ENCODE measurements at regions not wholly inside any gene's neighbourhood (a gene's known extent, or its start where the extent isn't known, plus 50 kb on each side); places are given as distances from the start of the nearest gene placed in this dataset.

- TF ChIP-seq EP300 (conservative IDR thresholded peaks at IDR 0.05; ENCODE audit: poor library complexity, severe bottlenecking) (no peak), MXI1 (conservative IDR thresholded peaks at IDR 0.05; ENCODE audit: poor library complexity, severe bottlenecking) (no peak)
- TF ChIP-seq, protein P1, sequence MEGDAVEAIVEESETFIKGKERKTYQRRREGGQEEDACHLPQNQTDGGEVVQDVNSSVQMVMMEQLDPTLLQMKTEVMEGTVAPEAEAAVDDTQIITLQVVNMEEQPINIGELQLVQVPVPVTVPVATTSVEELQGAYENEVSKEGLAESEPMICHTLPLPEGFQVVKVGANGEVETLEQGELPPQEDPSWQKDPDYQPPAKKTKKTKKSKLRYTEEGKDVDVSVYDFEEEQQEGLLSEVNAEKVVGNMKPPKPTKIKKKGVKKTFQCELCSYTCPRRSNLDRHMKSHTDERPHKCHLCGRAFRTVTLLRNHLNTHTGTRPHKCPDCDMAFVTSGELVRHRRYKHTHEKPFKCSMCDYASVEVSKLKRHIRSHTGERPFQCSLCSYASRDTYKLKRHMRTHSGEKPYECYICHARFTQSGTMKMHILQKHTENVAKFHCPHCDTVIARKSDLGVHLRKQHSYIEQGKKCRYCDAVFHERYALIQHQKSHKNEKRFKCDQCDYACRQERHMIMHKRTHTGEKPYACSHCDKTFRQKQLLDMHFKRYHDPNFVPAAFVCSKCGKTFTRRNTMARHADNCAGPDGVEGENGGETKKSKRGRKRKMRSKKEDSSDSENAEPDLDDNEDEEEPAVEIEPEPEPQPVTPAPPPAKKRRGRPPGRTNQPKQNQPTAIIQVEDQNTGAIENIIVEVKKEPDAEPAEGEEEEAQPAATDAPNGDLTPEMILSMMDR (IDR thresholded peaks at IDR 0.05; ENCODE audit: poor library complexity, severe bottlenecking), result peak; percentile 18
- no peaks in the 10 kb centered on the region for H3F3A ChIP-seq (ENCODE audit: insufficient read depth, low read length, poor library complexity, severe bottlenecking)
- no peak overlapping the region for H3K4me2 ChIP-seq (ENCODE audit: low read length)
- H3K27ac ChIP-seq (ENCODE audit: low read length), result no peak overlapping the region
- no peak overlapping the region for H3K4me3 ChIP-seq (ENCODE audit: low read length)
- no peaks in the 10 kb centered on the region for H3K79me2 ChIP-seq (replicated peaks; ENCODE audit: insufficient read depth, low read length)
- no peak overlapping the region for H2AFZ ChIP-seq (ENCODE audit: low read depth, low read length)
- no peaks in the 10 kb centered on the region for H3K36me3 ChIP-seq (ENCODE audit: insufficient read depth, low read length)
- H3K27me3 ChIP-seq (ENCODE audit: insufficient read depth, low read depth, low read length), result no peaks in the 10 kb centered on the region
- H3K9me3 ChIP-seq (ENCODE audit: low read length), result no peaks in the 10 kb centered on the region
- H3K9ac ChIP-seq (ENCODE audit: low read length), result no peak overlapping the region
- no peaks in the 10 kb centered on the region for H3K9me2 ChIP-seq (ENCODE audit: insufficient read depth, low read length)
- H4K20me1 ChIP-seq (ENCODE audit: insufficient read depth), result no peaks in the 10 kb centered on the region
Measured at GRCh38 chr5:92916036-92916435, 665.0 kb downstream of the NR2F1-AS1 start.

DNA sequence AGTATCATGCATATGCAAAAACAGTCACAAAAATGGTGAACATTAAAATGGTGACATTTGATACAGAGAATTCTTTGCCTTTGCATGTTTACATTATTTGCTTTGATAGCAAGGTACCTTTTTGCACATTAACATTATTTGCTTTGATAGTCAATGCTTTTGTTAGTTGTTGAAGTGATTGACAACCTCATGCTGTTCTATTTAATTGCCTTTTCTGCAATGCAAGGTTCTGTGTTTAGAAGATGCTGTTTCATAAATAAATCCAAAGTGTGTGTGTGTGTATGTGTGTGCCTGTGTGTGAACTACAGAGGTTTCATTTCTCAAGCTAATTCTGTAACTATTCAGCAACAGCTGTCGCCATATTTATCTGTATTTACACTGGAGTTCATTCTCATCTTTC lies 668.7 kb downstream of the NR2F1-AS1 start:
- no peak overlapping the region for H3K27ac ChIP-seq (ENCODE audit: low read length)
- H3K79me2 ChIP-seq (replicated peaks; ENCODE audit: insufficient read depth, low read length), result no peaks in the 10 kb centered on the region
- no peaks in the 10 kb centered on the region for H3K9me2 ChIP-seq (ENCODE audit: insufficient read depth, low read length)
- no peak overlapping the region for H3K4me3 ChIP-seq (ENCODE audit: low read length)
- no peaks in the 10 kb centered on the region for H3K27me3 ChIP-seq (ENCODE audit: insufficient read depth, low read depth, low read length)
- no peaks in the 10 kb centered on the region for H3K36me3 ChIP-seq (ENCODE audit: insufficient read depth, low read length)
- TF ChIP-seq POLR2AphosphoS5 (IDR thresholded peaks at IDR 0.05) (peak; percentile 15), MXI1 (conservative IDR thresholded peaks at IDR 0.05; ENCODE audit: poor library complexity, severe bottlenecking) (no peak)
- H3K9me3 ChIP-seq (ENCODE audit: low read length), result no peaks in the 10 kb centered on the region
- H4K20me1 ChIP-seq (ENCODE audit: insufficient read depth), result no peaks in the 10 kb centered on the region
- H3K4me2 ChIP-seq (ENCODE audit: low read length), result no peak overlapping the region
- no peak overlapping the region for H2AFZ ChIP-seq (ENCODE audit: low read depth, low read length)
- H3K9ac ChIP-seq (ENCODE audit: low read length), result no peak overlapping the region
- no peaks in the 10 kb centered on the region for H3F3A ChIP-seq (ENCODE audit: insufficient read depth, low read length, poor library complexity, severe bottlenecking)

- H3K9ac ChIP-seq (ENCODE audit: low read length), result no peak overlapping the region
- no peaks in the 10 kb centered on the region for H3K27me3 ChIP-seq (ENCODE audit: insufficient read depth, low read depth, low read length)
- no peaks in the 10 kb centered on the region for H3K36me3 ChIP-seq (ENCODE audit: insufficient read depth, low read length)
- no peaks in the 10 kb centered on the region for H3K9me2 ChIP-seq (ENCODE audit: insufficient read depth, low read length)
- no peak overlapping the region for H2AFZ ChIP-seq (ENCODE audit: low read depth, low read length)
- H3K9me3 ChIP-seq (ENCODE audit: low read length), result no peaks in the 10 kb centered on the region
- no peak overlapping the region for H3K27ac ChIP-seq (ENCODE audit: low read length)
- H4K20me1 ChIP-seq (ENCODE audit: insufficient read depth), result no peaks in the 10 kb centered on the region
- TF ChIP-seq, protein P1 (IDR thresholded peaks at IDR 0.05; ENCODE audit: poor library complexity, severe bottlenecking), result no peak
- no peak for TF ChIP-seq MXI1 (conservative IDR thresholded peaks at IDR 0.05; ENCODE audit: poor library complexity, severe bottlenecking)
- no peak for TF ChIP-seq POLR2AphosphoS5 (IDR thresholded peaks at IDR 0.05)
- TF ChIP-seq, protein P2, sequence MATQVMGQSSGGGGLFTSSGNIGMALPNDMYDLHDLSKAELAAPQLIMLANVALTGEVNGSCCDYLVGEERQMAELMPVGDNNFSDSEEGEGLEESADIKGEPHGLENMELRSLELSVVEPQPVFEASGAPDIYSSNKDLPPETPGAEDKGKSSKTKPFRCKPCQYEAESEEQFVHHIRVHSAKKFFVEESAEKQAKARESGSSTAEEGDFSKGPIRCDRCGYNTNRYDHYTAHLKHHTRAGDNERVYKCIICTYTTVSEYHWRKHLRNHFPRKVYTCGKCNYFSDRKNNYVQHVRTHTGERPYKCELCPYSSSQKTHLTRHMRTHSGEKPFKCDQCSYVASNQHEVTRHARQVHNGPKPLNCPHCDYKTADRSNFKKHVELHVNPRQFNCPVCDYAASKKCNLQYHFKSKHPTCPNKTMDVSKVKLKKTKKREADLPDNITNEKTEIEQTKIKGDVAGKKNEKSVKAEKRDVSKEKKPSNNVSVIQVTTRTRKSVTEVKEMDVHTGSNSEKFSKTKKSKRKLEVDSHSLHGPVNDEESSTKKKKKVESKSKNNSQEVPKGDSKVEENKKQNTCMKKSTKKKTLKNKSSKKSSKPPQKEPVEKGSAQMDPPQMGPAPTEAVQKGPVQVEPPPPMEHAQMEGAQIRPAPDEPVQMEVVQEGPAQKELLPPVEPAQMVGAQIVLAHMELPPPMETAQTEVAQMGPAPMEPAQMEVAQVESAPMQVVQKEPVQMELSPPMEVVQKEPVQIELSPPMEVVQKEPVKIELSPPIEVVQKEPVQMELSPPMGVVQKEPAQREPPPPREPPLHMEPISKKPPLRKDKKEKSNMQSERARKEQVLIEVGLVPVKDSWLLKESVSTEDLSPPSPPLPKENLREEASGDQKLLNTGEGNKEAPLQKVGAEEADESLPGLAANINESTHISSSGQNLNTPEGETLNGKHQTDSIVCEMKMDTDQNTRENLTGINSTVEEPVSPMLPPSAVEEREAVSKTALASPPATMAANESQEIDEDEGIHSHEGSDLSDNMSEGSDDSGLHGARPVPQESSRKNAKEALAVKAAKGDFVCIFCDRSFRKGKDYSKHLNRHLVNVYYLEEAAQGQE (IDR thresholded peaks at IDR 0.05; ENCODE audit: borderline replicate concordance), result no peak
- no peak for TF ChIP-seq EP300 (conservative IDR thresholded peaks at IDR 0.05; ENCODE audit: poor library complexity, severe bottlenecking)
- no peak for TF ChIP-seq RAD21 (conservative IDR thresholded peaks at IDR 0.05)
- no peak for TF ChIP-seq SMC3 (conservative IDR thresholded peaks at IDR 0.05; ENCODE audit: poor library complexity)
- TF ChIP-seq TAF1 (IDR thresholded peaks at IDR 0.05; ENCODE audit: low read depth), result no peak
- TF ChIP-seq EZH2 (IDR thresholded peaks at IDR 0.05; ENCODE audit: borderline replicate concordance, insufficient read depth, low read length, poor library complexity, severe bottlenecking), result no peak
- H3K4me3 ChIP-seq (ENCODE audit: low read length), result no peak overlapping the region
- H3F3A ChIP-seq (ENCODE audit: insufficient read depth, low read length, poor library complexity, severe bottlenecking), result no peaks in the 10 kb centered on the region
- no peak overlapping the region for H3K4me2 ChIP-seq (ENCODE audit: low read length)
- H3K79me2 ChIP-seq (replicated peaks; ENCODE audit: insufficient read depth, low read length), result no peaks in the 10 kb centered on the region
Measured at GRCh38 chr5:92911851-92912250, 669.2 kb downstream of the NR2F1-AS1 start.
